Keratinocyte (primary cell): ENCODE measurements at regions not wholly inside any gene's neighbourhood (a gene's known extent, or its start where the extent isn't known, plus 50 kb on each side); places are given as distances from the start of the nearest gene placed in this dataset.

Source experiments
- CTCF ChIP-seq, 3 experiments: IDR thresholded peaks in 1 of 3; conservative IDR thresholded peaks in 1 of 3; optimal IDR thresholded peaks in 1 of 3; 2 replicates in 2 of 3; 3 replicates in 1 of 3; pipeline versions ENCODE3 to v1.5.1; 2011; ENCODE audit warnings: low read length in 3 of 3, mild to moderate bottlenecking in 3 of 3, moderate library complexity in 2 of 3, control low read depth in 1 of 3, inconsistent platforms in 1 of 3; ENCODE audit not compliant: insufficient read depth in 2 of 3; ENCODE audit errors: extremely low read depth in 1 of 3
- EZH2 ChIP-seq: IDR thresholded peaks from one replicate; pipeline ENCODE4 v1.6.1; 2012; ENCODE audit warnings: inconsistent platforms, mild to moderate bottlenecking, low read length, moderate library complexity

GRCh38 chr5:3375586-3376311, 219.9 kb upstream of the IRX1 start:
- TF ChIP-seq CTCF (optimal IDR thresholded peaks at IDR 0.05 in 1 of 3, IDR thresholded peaks at IDR 0.05 in 1 of 3, conservative IDR thresholded peaks at IDR 0.05 in 1 of 3; ENCODE audit: extremely low read depth in 1 of 3, insufficient read depth in 2 of 3, low read length in 3 of 3) (no peak), EZH2 (no peak)
